ENCODE measurements at regions not wholly inside any gene's neighbourhood (a gene's known extent, or its start where the extent isn't known, plus 50 kb on each side); places are given as distances from the start of the nearest gene placed in this dataset.

DNA sequence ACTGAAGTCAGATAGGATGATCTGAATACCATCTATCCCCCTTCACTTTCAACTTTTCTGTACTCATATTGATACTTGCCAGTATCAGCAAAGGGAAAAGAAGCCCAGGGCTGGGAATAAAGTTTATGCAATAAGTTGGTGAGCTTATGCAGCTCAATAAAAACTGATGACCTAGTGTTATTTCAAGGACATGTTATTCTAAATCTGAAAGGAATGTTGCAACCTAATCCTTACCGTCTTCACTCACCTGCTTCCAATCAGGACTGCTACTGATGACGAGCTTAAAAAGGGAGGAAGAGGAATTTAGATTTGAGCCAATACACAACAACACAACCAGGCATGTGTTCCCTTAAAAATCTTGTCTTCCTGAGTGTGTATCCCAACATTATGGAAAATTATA lies 419.9 kb downstream of the SPRY1 start:
- no peak overlapping the region for H3K4me3 ChIP-seq (ENCODE audit: low read depth, low read length)
- TF ChIP-seq, protein P1, sequence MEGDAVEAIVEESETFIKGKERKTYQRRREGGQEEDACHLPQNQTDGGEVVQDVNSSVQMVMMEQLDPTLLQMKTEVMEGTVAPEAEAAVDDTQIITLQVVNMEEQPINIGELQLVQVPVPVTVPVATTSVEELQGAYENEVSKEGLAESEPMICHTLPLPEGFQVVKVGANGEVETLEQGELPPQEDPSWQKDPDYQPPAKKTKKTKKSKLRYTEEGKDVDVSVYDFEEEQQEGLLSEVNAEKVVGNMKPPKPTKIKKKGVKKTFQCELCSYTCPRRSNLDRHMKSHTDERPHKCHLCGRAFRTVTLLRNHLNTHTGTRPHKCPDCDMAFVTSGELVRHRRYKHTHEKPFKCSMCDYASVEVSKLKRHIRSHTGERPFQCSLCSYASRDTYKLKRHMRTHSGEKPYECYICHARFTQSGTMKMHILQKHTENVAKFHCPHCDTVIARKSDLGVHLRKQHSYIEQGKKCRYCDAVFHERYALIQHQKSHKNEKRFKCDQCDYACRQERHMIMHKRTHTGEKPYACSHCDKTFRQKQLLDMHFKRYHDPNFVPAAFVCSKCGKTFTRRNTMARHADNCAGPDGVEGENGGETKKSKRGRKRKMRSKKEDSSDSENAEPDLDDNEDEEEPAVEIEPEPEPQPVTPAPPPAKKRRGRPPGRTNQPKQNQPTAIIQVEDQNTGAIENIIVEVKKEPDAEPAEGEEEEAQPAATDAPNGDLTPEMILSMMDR (IDR thresholded peaks at IDR 0.05; ENCODE audit: low read depth, low read length): no peak

DNA sequence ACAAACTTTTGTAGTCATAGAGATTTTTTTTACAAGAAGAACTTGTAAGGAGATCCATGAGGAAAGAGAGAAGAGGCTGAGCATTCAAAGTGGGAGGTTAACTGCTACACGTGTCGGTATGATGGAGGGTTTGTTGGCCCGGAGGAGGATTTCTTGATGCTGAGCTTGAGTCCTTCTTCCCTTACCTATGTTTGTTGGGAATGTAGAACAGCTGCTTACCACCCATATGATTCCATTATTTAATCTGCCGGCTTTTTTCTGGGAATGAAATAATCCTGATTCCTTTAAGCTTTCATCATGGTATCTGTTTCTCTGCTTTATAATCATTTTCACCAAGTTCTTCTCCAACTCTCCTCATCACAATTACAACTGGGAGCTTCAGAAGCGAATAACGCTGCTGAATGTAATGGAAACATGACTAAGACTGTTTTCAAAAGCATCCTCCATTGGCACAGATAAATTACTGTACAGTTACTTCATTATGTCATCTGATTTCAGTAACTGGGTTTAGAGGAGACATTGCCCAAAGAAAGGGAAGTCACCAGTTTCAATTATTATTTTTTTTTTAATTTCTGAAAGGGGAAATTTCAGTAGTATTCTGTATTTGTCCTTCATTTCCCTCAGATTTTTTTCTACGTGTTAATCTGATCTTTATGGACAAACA lies 420.6 kb downstream of the SPRY1 start:
- H3K4me3 ChIP-seq (ENCODE audit: low read depth, low read length): no peak overlapping the region
- TF ChIP-seq, protein P1 (IDR thresholded peaks at IDR 0.05; ENCODE audit: low read depth, low read length): no peak

DNA sequence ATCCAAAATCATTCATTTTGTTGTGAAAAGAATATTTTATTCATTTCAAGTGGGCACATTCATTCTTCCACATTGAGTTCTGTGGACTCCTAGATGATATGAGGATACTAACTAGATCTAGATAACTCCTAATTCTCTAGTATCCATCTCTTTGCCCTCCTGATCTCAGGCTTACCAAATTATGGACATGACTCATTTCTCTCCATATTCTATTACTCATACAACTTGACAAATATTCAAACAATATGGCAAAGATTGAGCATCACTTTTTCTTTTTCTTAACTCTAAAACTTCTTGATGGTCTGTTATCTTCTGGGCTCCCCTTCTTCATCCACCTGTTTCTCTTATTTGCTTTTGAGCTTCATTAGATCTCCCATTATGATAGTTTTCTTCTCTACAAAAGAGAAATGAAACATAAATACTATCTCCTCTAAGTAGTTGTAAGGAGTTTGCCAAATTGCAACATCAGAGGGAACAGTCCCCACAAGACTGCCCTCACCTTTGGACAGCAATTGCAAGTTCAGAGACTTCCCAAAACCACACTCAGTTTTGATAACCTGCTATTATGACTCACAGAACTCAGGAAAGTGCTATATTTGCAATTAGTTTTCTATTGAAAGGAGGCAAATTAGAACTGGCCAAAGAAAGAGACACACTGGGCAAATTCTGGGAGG lies 422.9 kb downstream of the SPRY1 start:
- TF ChIP-seq, protein P1 (IDR thresholded peaks at IDR 0.05; ENCODE audit: low read depth, low read length): no peak
- no peak overlapping the region for H3K4me3 ChIP-seq (ENCODE audit: low read depth, low read length)

DNA sequence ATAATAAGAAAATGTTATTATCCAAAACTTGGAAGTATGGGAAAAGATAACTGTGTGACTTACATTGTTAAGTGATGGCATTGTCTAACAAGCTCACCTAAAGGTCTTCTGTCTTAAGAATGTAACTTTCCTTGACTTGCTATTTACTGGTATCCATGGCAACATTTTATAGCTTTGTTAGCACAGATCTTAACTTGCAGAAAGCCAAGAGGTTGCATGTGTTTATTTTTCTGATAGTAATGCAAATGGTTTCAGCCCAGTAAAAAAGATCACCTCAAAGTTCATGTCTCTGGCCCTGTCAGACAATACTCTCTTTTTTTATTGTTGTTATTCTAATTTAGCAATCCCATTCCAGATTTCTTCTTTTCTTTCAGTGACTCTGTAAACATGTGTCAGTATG lies 425.3 kb downstream of the SPRY1 start:
- H3K4me3 ChIP-seq (ENCODE audit: low read depth, low read length): no peak overlapping the region
- TF ChIP-seq, protein P1 (IDR thresholded peaks at IDR 0.05; ENCODE audit: low read depth, low read length): no peak

DNA sequence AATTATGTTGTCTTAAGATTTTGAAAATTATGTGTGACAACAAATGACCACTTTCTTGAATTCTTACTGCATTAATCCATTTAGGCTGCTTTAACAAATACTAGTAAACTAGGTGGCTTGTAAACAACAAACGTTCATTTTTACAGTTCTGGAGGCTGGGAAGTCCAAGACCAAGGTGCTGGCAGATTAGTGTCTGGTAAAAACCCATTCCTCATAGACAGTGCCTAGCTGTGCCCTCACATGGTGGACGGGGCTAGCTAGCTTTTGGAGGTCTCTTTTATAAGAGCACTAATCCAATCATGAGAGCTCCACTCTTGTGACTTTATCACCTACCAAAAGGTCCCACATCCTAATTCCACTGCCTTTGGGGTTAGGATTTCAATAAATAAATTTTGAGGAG lies 425.8 kb downstream of the SPRY1 start:
- H3K4me3 ChIP-seq (ENCODE audit: low read depth, low read length): no peak overlapping the region
- TF ChIP-seq, protein P1 (IDR thresholded peaks at IDR 0.05; ENCODE audit: low read depth, low read length): no peak

DNA sequence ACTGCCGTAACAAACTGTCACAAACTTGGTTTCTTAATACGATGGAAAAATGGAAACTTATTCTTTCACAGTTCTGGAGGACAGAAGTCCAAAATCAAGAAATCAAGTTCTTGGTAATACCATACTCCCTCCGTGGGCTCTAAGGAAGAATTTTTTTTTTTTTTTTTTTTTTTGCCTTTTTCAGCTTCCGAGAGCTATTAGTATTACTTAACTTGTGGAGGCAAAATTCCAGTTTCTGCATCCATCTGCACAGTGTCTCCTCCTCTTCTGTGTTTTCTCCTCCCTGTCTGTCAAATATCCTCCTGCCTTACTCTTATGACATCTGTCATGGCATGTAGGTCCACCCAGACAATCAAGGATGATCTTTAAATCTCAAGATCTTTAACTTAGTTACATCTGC lies 426.6 kb downstream of the SPRY1 start:
- TF ChIP-seq, protein P1 (IDR thresholded peaks at IDR 0.05; ENCODE audit: low read depth, low read length): no peak
- no peak overlapping the region for H3K4me3 ChIP-seq (ENCODE audit: low read depth, low read length)

DNA sequence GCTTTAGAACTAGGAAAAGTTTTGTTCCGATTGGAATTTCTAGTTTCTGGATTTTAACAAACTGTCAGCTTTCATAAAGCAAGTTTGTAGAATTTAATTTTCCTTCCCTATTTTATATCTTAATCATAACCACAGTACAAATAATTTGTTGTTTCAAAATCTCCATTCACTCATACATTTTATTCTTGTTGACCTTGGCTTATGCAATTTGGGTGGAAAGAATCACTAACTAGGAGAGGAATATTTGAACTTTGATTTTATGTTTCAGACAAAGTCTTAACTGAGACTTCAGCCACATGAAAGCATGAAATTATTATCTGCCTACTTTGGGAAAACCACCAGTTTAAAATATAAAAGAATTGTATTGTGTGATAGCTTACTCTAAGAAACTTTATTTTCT lies 427.9 kb downstream of the SPRY1 start:
- TF ChIP-seq, protein P1 (IDR thresholded peaks at IDR 0.05; ENCODE audit: low read depth, low read length): no peak
- no peak overlapping the region for H3K4me3 ChIP-seq (ENCODE audit: low read depth, low read length)
